AG09319 (cell line): ENCODE measurements at regions not wholly inside any gene's neighbourhood (a gene's known extent, or its start where the extent isn't known, plus 50 kb on each side); places are given as distances from the start of the nearest gene placed in this dataset.

Source experiments
- DNase-seq: peaks from one replicate; pipeline ENCODE4 v3.0.0-alpha.2; 2010; ENCODE audit warnings: low read depth; ENCODE audit errors: extremely low read depth
- TF ChIP-seq, protein P1 (sequence below): IDR thresholded peaks from 2 replicates; pipeline ENCODE4 v1.5.1; 2011; ENCODE audit warnings: low read depth, mild to moderate bottlenecking, inconsistent platforms, low read length, moderate library complexity

DNA sequence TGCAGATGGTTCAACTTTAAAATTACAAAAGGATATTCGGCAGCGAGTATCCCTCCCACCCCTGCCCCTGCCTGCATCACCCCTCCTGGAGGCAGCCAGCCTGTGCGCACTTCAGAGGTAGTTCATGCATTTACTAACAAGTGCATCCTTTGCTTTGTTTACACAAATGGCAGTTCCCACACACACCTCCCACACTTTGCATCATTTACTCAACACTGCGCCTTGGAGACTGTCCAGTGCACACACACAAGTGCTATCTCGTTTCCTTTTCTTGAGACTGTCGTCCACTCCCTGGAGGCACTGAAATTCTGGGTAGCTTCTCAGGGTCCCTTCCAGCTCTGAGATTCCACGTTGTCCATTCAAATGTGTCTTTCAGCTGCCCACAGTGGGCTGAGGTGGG, 53.1 kb upstream of the VSX1 start:
- TF ChIP-seq, protein P1, sequence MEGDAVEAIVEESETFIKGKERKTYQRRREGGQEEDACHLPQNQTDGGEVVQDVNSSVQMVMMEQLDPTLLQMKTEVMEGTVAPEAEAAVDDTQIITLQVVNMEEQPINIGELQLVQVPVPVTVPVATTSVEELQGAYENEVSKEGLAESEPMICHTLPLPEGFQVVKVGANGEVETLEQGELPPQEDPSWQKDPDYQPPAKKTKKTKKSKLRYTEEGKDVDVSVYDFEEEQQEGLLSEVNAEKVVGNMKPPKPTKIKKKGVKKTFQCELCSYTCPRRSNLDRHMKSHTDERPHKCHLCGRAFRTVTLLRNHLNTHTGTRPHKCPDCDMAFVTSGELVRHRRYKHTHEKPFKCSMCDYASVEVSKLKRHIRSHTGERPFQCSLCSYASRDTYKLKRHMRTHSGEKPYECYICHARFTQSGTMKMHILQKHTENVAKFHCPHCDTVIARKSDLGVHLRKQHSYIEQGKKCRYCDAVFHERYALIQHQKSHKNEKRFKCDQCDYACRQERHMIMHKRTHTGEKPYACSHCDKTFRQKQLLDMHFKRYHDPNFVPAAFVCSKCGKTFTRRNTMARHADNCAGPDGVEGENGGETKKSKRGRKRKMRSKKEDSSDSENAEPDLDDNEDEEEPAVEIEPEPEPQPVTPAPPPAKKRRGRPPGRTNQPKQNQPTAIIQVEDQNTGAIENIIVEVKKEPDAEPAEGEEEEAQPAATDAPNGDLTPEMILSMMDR = no peak
- DNase-seq = no peak

DNA sequence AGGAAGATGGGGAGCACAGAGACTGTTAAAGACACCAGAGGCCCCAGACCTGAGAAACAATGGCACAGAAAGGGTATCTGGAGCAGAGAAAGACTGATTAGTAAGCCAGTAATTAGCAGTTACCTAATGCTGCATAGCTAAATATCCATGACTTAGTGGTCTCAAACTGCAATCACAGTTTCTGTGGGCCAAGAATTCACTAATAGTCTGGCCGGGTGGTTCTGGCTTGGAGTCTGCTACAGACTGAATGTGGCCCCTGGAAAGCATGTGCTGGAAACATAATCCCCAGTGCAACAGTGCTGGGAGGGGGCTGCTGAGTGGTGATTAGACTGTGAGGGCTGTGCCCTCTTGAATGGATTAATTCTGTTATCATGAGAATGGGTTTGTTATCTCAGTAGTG, 54.1 kb upstream of the VSX1 start:
- DNase-seq = no peak
- TF ChIP-seq, protein P1 = no peak

DNA sequence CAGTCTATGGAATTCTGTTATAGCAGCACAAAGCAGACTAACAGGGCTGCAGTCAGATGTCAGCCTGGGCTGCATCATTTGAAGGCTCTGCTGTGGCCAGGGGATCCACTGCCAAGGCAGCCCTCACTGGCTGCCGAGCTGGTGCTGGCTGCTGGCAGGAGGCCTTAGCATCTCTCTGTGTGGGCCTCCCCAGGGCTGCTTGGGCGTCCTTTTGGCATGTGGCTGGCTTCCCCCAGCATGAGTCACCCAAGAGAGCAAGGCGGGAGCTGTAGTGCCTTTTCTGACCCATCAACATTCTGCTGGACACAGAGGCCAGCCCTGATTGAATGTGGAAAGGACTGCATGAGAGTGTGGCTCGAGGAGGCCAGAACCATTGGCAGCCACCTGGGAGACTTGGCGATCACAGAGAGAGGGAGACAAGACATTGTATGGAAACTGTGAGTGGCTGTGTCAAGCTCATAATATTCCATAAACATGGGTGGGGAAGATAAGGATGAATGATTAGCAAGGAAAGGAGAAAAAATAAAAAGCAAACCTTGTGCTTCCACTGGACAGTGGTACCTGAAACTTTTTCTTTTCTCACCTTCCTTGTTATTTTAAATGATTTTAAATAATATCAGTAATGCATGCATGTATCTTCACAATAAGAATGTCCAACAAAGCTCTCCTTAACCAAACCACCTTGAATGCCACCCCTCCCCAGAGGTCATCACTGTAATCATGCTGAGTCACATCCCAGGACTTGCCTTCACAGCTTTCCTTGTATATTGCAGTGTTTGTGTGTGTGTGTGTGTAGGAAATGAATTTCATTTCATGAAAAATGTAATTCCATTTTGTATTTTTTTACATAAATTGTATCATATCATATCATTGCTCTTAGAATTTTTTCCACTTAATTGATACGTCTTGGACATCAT, 55.0 kb upstream of the VSX1 start:
- TF ChIP-seq, protein P1 = no peak
- DNase-seq = peak; percentile 77

DNA sequence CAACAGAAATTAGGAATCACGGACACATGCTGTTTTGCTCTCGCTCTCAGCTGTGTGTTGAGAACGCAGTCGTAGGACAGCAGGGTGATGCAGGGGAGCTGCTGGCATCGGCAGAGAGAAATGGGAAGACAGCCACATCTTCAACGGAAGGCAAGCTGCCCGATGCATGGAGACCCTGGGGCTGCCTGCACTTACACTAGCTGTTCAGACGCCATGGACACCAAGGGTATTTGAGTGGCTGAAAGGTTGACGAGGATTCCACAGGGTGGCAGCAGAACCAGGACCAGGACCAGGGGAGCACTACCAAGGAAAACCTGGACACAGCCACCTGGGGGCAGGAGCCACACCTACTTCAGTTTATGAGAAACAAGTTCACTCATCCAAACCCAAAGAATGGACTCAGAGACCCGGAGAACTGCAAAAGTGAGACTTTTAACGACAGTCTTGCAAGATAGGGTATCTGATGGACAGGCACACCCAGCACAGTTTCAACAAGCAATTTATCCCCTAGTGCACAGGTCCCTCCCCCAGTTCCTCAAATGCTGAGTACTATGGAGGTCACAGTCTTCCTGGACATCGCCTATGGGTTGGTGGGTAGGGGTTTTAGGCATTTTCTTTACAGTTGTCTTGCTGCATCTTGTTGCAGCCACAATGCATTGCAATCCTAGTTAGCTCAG, 56.3 kb upstream of the ENTPD6 start:
- TF ChIP-seq, protein P1 = no peak

DNA sequence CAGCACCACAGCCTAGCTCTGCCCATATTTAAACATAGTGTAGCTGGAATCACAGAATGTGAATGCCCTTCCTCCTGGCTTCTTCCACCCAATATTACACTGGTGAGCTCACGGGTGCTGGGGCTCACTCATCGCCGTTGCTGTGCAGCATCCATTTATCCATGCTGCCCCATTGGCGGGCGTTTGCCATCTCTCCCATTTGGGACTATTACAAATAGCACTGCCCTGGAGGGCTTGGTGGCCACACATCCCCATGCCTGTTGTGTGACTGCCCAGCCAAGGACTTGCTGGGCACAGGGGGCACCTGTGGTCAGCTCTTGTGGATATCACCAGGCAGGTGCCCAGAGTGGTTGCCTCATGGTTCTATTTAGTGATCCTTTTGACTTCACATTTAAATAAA, 54.5 kb upstream of the ENTPD6 start:
- no peak for DNase-seq
- TF ChIP-seq, protein P1 = no peak

More for the DNA sequence above, 56.3 kb upstream of the ENTPD6 start:
- DNase-seq = no peak

DNA sequence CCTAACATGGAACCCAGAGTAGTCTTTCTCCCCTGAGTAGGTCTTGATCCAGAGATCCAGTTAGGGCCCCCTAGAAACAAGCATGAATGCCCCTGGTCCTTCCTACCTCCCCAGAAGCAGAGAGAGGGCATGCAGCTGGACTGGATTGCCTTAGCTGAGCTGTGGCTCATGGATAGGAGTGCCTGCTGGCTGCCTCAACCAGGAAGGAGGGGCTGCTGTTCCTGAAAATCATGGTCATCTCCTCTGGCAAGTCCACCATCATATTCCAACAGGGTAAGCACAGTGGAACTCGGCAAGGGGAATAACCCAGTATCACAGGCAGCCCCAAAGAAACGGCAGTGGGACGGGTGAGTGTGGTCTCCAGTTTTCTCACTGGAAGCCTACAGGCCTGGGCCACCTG, 53.1 kb upstream of the ENTPD6 start:
- TF ChIP-seq, protein P1 = no peak
- DNase-seq = no peak

DNA sequence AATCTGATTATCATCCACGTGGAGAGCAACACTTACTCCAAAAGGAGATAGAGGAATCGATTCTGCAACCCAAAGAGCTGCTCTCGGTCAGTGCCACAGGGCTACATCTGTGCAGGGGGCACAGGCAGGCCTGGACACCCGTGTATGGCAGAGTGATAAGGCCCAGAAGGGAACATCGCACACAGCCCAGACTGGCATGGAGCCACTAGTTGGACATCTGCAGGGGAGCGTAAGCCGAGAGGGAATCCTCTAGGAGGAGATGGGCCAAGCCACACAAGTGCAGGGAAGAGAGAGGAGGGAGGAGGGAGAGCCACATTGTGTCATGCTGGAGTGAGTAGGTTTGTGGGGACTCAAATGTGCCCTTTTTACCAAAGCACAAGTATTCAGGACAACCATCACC, 50.4 kb upstream of the ENTPD6 start:
- no peak for DNase-seq
- TF ChIP-seq, protein P1 = no peak
